ENCODE measurements at regions not wholly inside any gene's neighbourhood (a gene's known extent, or its start where the extent isn't known, plus 50 kb on each side); places are given as distances from the start of the nearest gene placed in this dataset.
"Not testable (repeated sequence)": the region's sequence is repeated elsewhere in the genome, so short reads cannot be mapped to it uniquely, and the experiment has no call there.

DNA sequence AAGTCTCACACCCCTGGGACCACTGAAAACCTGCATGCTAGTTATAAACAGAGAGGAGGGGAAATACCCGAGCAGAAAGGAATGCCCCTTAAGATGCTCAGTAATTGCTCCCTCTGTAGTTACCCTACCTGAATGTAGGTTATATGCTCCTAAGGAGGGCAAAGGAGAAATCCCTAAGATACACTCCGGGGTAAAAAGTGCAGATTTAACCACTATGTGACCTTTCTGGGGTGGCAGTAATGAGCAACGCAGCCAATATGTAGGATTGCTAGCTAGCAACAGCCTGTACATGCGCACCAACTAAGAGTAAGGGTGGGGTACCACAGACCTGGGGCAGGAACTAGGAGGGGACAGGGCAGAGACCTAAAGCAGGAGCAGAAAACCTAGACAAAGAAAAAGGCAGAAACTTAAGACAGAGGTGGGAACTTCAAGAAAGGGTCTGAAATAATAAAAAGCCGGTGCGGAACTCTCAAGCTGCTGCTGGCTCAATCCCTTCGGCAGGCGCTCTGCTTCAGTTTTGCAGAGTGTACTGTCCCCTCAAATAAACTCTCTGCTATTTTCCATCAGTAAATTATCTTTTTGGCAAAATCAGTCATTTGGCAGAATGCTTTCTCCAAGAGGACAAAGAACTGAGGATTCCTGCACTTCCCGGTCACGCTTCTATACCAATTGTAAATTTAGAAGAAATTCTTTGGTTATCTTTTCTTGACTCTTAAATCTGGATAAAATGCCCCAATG is 823.8 kb downstream of the CDH11 start:
- no peak for DNase-seq (ENCODE audit: low read depth)

GRCh38 chr16:64295466-64295865 is 826.4 kb downstream of the CDH11 start:
- no peak for DNase-seq (ENCODE audit: low read depth)

- DNase-seq (ENCODE audit: low read depth) = no peak
Measured at GRCh38 chr16:64292953-64293352, 828.9 kb downstream of the CDH11 start.

- DNase-seq (ENCODE audit: low read depth) = no peak
Measured at GRCh38 chr16:64292161-64292560, 829.7 kb downstream of the CDH11 start.

- DNase-seq (ENCODE audit: low read depth) = no peak
Measured at GRCh38 chr16:64290461-64290860, 831.4 kb downstream of the CDH11 start.

- no peak for DNase-seq (ENCODE audit: low read depth)
Measured at GRCh38 chr16:64287655-64288528, 834.0 kb downstream of the CDH11 start.

DNA sequence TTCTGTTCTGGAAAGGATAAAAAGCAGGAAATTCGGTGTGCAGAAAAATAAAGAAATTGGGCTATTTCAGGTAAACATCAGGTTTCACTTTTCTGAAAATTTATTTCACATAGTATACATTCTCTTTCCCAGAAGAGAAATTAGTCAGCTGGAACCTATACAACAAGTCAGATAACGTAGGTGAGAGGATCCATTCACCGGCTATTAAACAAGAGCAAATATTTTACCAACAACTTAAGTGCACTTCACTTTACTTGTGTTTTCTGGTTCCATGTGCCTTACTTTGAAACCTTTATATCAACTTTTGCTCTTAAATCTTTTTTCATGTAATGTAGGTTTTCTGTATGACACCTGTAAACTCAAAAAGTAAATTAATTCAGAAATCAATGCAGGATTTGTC is 839.7 kb downstream of the CDH11 start:
- DNase-seq (ENCODE audit: low read depth) = no peak

DNA sequence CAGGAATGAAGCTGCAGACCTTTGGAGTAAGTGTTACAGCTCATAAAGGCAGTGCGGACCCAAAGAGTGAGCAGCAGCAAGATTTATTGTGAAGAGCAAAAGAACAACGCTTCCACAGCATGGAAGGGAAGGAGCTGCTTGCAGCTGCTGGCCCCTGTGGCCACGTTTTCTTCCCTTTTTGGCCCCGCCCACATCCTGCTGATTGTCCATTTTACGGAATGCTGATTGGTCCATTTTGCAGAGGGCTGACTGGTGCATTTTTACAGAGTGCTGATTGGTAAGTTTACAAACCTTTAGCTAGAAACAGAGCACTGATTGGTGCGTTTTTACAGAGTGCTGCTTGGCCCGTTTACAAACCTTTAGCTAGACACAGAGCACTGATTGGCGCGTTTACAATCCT is 841.5 kb downstream of the CDH11 start:
- no peak for DNase-seq (ENCODE audit: low read depth)

GRCh38 chr16:64278196-64278595 is 843.7 kb downstream of the CDH11 start:
- no peak for DNase-seq (ENCODE audit: low read depth)

- DNase-seq (ENCODE audit: low read depth) = no peak
Measured at GRCh38 chr16:64276646-64277045, 845.2 kb downstream of the CDH11 start.

GRCh38 chr16:64272028-64272427 is 849.8 kb downstream of the CDH11 start:
- no peak for DNase-seq (ENCODE audit: low read depth)

GRCh38 chr16:64269756-64270155 is 852.1 kb downstream of the CDH11 start:
- DNase-seq (ENCODE audit: low read depth) = no peak

DNA sequence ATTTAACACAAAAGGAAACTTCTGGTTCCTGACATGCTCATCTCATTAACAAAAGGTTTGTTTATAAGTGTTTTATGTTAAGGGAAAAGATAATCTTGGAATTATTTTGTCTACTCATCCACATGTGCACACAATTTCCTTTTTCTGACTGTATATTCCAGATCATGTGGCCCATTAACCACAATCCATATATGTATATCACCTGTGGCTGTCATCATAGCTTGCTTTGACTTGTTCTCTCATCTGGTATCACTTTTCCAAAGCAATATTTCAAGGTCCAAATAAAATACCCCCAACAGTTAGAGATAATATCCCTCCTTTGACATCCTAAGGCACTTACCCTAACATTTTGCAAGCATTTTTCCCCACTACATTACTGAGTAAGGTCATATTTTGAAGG is 856.1 kb downstream of the CDH11 start:
- DNase-seq (ENCODE audit: low read depth) = no peak

DNA sequence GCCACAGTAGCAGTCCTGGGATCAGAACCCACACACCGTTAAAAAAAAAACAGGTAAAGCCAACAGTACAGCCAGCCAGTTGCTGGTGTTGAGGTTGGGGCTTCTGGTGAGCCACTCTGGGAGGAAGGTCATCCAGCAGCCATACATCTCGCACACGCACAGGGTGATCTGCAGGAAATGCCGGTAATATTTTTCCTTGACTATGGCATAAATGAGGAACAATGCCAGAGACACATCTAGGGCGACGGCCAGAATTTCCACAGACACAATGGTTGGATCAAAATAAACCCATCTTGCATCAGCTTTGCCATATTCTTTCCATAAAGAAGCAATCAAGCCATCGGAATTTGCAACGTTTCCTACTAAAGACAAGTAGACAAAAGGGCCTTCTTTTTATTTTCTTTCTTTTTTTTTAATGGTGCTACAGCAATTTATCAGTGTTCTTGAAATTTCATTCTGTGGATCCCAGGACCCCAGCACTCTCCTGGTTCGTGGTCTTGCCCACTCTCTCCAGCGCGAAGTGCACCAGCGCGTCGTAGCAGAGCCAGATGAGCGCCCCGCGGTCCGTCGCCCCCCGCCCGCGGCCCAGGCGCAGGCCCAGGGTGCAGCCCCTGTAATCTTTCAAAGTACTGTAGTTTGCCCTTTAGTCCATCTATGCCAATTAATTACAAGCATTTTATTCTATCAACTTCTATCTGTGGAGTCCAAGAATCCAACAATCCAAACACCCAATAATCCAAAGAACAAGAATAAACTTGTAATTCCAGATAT is 861.0 kb downstream of the CDH11 start:
- DNase-seq (ENCODE audit: low read depth) = not testable (repeated sequence)

- DNase-seq (ENCODE audit: low read depth) = no peak
Measured at GRCh38 chr16:64254443-64255367, 867.2 kb downstream of the CDH11 start.

- DNase-seq (ENCODE audit: low read depth) = no peak
Measured at GRCh38 chr16:64253525-64253924, 868.3 kb downstream of the CDH11 start.

- DNase-seq (ENCODE audit: low read depth) = no peak
Measured at GRCh38 chr16:64253096-64253495, 868.8 kb downstream of the CDH11 start.

DNA sequence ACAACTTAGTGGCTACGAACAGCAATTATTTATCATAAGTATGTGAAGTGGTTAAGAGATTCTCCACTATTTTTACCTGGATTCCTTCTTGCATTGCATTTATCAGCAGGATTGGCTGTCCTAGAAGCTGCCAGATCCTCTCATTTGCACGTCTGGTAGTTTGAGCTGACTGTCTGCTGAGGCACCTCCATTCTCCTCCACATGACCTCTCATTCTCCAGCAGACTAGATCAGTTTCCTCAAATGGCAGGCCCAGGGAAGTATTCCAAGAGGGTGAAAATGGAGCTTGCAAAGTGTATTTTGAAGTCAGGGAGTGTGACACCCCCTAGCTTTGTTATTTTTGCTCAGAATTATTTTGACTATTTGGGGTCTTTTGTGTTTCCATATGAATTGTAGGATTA is 870.1 kb downstream of the CDH11 start:
- no peak for DNase-seq (ENCODE audit: low read depth)

GRCh38 chr16:64250866-64251265 is 871.0 kb downstream of the CDH11 start:
- no peak for DNase-seq (ENCODE audit: low read depth)

DNA sequence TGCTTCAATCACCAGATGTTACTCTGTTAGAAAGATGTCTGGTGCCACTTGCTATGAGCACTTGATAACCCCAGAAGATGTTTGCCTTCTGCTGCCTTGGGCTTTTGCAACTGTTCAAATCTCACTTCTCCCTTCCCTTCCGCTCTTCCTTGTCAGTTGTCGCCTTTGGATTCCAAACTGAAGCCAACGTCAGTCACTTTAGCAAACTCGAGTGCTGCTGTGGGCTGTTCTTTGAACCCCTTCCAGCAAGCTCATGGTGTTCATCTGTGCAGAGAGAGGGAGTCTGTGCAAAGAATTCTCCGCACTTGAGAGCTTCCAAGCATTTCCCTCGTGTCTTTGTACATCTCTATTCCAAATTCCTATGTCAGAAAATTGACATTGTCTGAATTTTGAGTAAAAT is 879.4 kb downstream of the CDH11 start:
- DNase-seq (ENCODE audit: low read depth) = no peak

GRCh38 chr16:64240586-64240985 is 881.3 kb downstream of the CDH11 start:
- no peak for DNase-seq (ENCODE audit: low read depth)

DNA sequence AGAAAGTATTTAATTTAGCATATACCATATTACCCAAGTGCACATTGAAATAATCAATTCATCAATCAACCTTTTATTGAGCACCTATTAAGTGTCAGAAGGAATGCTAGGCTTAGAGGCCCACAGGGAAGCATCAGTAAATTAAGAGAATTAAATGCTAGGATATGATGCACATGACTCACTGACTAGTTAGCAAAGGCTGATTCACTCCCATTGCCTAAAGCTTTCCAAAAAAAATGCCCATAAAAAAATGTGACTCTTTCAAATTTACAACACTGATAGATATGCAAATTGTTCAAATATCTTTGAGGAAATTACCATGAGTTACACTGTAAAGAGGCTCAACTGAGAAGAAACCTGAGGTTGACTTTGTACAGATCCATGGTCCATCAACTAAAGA is 883.3 kb downstream of the CDH11 start:
- DNase-seq (ENCODE audit: low read depth) = no peak
